HG03095 (cell line): ENCODE measurements at regions not wholly inside any gene's neighbourhood (a gene's known extent, or its start where the extent isn't known, plus 50 kb on each side); places are given as distances from the start of the nearest gene placed in this dataset.
"Not testable (repeated sequence)": the region's sequence is repeated elsewhere in the genome, so short reads cannot be mapped to it uniquely, and the experiment has no call there.

Experiments used
- ATAC-seq: cut with Tn5 transposase; IDR thresholded peaks from one replicate; pipeline ENCODE4 v1.9.1; 2021; ENCODE audit warnings: moderate library complexity; ENCODE audit not compliant: unreplicated experiment

DNA sequence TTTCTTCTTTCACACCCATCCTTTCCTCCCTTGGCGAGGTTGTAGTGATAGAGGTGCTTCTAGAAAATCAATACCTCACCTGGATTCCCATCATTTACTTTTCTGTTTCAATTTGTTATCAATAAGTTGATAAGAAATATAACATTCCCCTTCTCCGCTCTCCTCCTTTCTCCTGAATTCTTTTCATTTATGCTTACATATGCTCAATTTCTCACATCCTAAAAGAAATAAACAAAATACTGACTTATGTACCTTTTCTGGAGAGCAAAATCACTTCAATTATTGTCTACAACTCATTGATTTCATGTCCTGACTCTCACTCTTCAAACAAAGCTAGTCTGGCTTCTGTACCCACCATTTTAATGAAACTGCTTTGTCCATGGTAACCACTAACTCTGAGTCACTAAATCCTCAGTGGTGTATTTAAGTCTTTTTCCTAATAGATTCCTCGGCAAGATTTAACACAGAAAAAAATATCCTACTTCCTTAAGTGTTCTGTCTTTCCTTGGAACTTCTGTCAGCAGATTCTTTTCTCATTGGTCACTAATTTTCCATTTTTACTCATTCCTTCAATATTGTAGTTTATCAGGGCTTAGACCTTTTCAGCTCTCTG lies 289.6 kb downstream of the RFPL4B start:
- ATAC-seq, result no peak

DNA sequence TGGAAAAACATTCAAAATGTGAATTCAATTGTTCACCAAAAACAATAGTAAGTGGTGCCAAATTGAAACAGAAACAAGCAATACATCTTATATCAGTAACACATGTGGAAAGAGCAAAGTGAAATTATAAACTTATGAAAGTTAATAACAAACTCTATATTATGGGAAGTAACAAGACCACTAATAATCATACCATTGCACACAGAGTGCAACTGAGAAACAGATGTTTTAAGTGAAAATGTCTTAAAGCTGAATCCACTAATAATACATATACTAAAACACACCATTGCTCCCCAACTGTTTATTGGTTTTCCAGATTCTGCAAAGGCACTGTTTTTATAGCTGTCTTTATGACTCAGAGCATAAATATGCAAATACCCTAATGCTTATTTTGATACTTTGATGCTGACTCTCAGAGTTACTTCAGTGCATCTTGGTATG lies 292.3 kb downstream of the RFPL4B start:
- ATAC-seq, result no peak

DNA sequence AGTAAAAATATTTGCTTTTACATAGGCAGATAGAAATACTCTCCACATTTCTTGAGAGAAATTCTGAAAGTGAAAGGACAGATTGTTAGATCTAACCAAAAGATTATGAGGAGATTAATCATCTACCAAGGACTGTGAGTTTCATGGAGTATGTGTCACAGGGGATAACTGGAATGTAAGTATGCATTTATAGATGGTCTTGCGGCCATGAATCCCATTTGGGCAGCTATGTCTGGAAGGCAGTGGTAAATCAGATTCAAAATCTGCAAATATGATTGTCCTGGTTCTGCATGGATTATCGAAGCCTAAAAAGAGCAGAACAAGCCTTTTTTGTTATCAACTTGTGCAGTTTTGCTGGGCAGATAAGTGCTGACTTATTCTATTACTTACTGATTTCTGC lies 293.8 kb downstream of the RFPL4B start:
- no peak for ATAC-seq

DNA sequence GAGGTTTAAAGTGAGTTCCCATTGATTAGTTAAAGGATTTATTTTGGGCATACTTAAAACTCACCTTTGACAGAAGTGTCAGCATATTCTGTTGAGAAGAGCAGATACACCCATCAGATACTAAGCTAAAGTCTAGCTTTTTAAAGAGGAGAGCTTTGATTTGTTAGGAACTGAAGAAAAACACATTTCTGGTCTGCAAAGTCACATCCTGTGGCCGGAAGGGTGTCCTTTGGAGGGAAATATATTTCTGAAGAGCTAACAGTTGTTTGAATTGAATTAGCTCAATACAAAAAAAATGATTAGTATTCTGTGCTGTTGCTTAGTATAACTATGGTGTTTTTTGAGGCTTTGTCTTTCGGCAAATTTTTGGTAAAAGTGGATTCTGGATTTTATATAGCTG lies 302.7 kb downstream of the RFPL4B start:
- ATAC-seq, result no peak

DNA sequence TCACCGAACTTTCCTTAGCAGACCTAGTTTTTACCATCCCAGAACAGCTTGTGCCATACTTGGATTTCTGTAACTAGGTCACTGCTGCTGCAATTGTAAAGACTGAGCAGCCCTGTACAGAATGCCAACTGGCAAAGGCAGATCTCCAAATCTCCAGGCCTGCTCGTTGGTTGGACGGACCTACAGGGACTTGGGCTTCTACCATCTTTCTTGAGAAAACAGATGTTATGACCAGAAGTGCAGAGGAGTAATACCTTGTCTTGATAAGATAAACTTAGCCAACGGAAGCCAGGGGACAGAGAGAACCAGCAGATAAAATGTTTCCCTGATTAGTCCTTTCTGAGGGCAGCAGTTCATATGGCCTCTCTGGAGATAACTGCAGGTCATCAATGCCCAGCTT lies 304.1 kb downstream of the RFPL4B start:
- ATAC-seq, result no peak

DNA sequence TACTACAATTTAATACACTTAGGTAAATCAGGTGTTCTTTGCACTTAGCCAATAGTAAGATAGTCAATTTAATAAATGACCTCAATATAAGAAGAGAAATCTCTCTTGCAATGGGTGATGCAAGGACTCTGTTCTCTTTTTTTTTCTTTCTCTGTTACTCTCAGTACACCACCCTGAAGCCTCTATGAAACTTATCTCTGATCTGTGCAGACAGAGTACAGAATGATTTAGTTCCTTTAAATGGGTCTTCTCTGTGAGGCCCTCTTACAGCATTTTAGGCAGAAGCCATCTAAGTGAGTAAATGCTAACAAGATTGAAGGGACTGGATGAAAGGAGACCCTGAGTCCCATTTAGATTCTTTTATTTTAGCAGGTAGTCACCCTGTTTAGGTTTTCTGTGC lies 312.8 kb downstream of the RFPL4B start:
- no peak for ATAC-seq

DNA sequence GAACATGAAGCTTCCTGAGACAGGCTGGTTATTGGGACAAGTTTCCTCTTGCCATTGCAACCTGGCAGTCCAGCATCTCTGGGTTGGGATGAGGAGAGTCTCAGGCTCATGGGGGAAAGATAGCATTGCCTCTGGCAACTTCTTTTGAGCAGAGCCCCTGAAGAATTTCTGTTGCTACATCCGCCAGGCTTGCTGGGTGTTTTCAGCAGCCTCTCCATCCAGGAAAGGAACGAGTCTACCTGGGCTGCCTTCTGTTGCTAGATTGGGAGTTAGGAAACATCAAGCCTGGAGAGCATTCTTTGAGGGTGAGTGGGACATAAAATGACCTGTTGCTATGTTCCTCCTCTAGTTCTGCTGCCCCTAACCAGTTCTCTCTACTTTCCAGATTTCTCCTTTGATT lies 313.5 kb downstream of the RFPL4B start:
- ATAC-seq, result no peak

DNA sequence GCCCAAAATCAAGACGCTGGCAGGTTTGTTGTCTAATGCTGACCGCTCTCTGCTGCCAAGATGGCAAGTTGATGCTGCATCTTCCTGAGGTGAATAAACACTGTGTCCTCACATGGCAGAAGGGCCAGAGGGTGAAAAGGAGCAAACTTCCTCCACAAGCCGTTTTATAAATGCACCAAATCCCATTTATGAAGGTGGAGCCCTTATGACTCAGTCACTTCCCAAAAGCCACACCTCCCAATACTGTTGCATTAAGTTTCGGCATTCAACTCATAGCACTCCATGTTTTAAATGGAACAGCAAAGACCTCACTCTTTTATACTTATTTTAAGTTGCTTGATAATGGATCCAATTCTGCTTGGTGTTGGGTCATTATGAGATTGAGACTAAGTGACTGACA lies 316.6 kb downstream of the RFPL4B start:
- ATAC-seq, result no peak

DNA sequence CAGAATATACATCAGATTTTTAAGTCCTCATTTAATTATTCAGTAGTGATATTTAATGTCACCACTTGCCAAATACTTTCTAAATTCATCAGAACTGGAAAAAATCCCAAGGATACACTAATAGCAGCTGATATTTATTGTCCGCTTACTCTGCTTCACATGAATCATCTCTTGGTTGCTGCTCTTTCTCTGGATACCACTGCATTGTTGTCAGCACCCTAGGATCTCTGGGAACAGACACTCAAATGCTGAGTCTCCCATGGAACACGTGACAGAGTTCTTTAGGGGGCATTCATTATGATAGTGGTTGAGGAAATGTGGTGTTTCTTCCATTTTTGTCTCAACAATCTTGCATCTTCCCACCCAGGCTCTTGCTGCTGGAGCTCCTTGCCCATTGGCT lies 318.0 kb downstream of the RFPL4B start:
- no peak for ATAC-seq

DNA sequence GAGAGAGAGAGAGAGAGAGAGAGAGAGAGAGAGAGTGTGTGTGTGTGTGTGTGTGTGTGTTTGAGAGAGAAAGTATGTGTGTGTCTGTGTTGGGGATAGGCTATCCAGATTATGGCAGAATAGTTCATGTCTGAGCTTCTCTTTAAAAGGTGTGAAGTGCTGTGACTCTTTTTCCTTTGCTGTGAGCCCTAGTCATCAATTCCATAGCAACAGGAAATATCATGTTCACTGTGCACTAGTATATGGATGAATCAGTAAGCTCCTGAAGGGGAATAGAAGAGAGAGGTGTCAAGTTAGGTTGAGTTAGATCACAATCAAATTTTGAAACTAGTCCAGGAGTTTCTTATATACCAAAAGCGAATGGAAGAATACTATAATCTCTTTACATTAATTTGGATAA lies 318.7 kb downstream of the RFPL4B start:
- no peak for ATAC-seq

DNA sequence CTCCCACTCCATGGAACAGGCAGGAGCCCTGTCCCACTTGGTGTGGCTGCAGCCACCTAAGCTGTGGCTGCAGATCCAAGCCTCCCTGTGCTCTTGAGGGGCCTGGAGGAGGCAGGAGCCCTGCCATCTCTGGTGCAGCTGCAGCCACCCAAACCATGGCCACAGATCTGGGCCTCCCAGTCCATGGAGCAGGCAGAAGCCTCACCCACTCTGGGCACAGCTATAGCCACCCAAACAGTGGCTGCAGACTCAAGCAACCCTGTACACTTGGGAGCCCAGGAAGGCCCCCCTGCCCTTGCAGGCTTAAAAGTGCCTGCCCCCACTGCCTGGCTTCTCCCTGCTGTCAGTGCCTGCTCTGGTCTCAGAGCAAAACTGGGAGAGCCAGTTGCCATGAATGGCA lies 320.3 kb downstream of the RFPL4B start:
- no peak for ATAC-seq

DNA sequence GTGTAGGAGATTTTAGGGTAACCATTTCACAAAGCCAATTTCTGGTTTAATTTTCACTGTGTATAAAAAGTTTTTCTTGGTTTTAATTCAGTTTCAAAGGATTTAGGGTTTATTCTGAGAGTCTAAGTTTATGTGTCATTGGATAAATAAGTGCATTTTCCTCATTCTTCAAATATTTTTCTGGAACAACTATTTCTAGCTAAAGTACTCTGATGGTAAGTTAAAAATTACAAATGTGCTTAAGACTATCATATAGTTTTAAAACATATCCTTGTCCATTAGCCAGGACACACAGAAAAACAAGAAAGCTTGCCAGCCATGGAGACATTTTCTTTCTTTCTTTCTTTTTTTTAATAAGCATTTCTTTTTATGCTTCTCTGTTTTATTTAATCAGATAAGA lies 333.0 kb downstream of the RFPL4B start:
- no peak for ATAC-seq

DNA sequence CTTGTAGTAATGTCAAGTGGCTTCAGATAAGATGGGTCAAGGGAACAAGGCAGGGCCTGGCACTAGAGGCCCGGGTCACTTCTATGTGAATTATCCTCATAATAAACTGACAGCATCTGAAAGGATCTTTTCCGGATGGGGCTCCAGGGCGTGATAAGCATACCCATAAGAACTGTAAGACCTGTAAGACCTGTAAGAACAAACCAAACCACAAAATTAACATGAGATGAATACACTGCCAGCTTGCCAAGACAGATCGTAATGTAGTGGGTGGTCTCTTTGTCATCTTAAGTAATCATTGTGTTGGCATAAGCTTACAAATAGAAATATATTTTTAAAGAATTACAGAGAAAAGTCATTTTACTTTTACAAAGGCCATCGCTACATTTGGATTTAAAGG lies 334.9 kb downstream of the RFPL4B start:
- no peak for ATAC-seq

DNA sequence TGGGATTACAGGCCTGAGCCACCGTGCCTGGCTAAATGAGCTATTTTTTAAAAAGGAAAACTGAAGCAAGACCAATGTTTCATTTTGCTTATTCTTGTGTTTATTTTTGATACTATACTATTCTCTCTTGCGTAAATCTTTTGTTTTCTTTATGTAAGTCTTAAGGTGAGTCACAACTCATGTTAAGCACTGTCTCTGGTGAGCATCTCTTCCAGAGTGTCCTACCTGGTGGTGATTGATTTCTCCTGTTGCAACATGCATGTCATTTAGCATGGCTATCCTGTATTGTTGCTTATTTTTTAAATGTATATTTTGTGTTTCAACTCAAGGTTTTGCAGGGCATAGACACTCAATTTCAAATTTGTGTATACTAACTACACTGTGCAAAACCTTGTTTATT lies 336.0 kb downstream of the RFPL4B start:
- no peak for ATAC-seq

DNA sequence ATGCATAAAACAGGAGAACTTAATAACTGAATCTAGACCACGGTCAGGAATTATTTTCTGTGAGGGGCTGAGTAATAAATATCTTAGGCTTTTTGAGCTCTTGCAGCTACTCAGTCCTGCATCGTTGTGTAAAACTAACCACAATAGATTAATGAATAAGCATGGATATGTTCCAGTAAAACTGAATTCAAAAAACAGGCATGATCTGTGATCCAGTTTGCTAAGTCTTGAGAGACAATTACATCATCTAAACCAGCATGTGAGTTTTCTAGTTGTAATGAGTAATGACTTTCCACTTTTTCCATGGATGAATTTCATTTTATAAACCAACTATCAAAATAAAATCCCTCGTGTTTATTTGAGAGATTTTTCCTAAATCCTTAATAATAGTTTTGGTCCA lies 336.8 kb downstream of the RFPL4B start:
- ATAC-seq, result no peak

DNA sequence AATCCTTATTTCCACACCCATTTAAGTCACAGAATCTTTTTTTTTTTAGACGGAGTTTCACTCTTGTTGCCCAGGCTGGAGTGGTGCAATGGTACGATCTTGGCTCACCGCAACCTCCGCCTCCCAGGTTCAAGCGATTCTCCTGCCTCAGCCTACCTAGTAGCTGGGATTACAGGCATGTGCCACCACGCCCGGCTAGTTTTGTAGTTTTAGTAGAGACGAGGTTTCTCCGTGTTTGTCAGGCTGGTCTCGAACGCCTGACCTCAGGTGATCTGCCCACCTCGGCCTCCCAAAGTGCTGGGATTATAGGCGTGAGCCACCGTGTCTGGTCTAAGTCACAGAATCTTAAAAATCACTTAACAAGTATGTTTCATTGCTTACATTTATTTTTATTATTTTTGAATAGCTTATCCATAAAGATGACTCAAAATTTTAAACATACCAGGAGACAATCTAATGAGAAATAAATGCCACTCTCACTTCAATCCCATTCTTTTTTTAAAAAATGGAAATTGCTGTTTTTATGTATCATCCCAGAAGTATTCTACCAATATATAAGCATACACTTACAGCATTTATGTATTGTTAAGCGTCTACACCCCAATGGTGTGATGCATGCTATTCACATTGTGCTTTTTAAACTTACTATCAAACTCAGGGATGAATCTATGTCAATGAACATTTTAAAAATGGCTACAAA lies 338.5 kb downstream of the RFPL4B start:
- ATAC-seq, result not testable (repeated sequence)

DNA sequence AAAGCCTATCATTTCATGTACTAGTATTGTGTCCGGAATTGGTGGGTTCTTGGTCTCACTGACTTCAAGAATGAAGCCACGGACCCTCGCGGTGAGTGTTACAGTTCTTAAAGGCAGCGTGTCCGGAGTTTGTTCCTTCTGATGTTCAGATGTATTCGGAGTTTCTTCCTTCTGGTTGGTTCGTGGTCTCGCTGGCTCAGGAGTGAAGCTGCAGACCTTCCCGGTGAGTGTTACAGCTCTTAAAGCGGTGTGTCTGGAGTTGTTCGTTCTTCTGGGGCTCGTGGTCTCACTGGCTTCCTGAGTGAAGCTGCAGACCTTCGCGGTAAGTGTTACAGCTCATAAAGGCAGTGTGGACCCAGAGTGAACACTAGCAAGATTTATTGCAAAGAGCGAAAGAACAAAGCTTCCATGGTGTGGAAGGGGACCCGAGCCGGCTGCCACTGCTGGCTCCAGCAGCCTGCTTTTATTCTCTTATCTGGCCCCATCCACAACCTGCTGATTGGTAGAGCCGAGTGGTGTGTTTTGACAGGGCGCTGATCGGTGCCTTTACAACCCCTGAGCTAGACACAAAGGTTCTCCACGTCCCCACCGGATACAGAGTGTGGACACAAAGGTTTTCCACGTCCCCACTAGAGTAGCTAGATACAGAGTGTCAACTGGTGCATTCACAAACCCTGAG lies 341.5 kb downstream of the RFPL4B start:
- not testable (repeated sequence) for ATAC-seq

DNA sequence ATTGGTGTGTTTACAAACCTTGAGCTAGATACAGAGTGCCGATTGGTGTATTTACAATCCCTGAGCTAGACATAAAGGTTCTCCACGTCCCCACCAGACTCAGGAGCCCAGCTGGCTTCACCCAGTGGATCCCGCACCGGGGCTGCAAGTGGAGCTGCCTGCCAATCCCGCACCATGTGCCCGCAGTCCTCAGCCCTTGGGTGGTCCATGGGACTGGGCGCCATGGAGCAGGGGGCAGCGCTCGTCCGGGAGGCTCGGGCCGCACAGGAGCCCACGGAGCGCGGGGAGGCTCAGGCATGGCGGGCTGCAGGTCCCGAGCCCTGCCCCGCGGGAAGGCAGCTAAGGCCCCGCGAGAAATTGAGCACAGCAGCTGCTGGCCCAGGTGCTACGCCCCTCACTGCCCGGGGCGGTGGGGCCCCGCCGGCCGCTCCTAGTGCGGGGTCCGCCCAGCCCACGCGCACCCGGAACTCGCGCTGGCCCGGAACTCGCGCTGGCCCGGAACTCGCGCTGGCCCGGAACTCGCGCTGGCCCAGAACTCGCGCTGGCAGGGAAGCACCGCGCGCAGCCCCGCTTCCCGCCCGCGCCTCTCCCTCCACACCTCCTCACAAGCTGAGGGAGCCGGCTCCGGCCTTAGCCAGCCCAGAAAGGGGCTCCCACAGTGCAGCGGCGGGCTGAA lies 342.2 kb downstream of the RFPL4B start:
- not testable (repeated sequence) for ATAC-seq

DNA sequence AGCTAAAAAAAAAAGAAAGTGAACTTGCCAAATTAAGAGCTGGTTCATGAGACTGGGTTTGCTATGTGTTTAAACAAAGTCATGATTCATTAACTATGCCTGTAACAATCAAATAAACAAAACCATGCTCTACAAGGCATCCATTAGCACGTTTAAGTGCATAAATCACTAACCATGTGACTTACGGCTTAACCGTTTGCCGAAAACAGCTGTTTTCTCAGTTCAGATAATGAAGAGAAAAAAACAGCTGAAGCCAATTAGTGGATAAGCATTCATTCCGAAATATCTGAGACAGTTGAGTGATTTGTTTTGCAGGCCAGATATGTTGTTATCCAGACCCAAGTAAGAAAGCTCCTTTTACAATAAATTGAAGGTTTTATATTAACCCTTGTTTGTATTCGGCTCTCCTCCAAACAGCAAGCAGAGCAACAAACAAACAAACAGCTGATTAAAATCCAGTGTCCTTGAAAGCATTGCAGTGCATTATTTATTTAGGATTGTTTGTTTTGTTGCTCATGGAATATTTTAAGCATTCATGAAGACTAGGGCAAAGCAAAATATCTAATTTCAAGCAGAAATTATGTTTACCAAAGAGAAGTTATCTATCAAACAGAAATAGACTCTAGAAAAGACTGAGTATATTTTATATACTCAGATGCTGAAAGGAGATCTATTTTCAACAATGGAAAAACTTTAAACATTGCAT lies 343.5 kb downstream of the RFPL4B start:
- ATAC-seq, result no peak

DNA sequence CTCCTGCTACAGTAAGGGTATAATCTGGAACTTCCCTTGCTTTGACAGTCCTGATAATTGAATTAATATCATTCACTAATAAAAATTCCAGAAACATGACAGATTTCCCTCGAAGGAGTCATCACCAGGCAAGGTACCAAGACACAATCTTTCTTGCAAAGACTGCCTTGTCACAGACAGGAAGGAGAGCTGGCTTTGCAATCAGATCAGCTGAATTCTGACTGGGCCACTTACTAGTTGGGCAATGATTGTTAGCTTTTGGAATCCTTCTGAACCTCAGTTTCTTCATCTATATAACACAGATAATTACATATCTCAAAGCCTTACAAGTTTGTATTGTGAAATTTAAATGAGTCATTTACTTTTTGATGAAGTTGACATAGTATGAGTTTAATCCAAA lies 344.2 kb downstream of the RFPL4B start:
- ATAC-seq, result no peak

DNA sequence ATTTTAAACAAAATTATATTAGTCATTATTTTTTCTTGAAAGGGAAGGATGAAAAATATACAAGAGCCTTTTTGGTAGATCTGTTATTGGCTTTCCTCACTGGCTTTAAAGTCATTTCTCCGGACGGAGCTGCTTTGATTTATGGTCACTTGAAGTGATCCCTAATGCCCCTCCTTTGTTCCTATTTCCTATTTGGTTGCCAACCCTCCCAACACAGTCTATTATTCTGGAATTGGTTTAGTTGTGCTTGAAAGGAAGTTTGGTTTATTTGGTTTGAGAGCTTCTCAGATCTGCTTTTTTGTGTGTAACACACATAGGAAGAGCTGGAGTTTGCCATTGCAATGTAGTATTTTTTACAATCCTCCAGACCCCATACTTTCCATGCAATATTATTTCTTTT lies 347.9 kb downstream of the RFPL4B start:
- no peak for ATAC-seq
